Upper lobe of left lung (tissue), 6 donors: ENCODE measurements at regions not wholly inside any gene's neighbourhood (a gene's known extent, or its start where the extent isn't known, plus 50 kb on each side); places are given as distances from the start of the nearest gene placed in this dataset.

Experiments used
- ATAC-seq, 2 donors: fragments of 200-7000 bp; cut with Tn5 transposase; one replicate each; pipeline ENCODE4 v1.9.1; 2022; ENCODE audit warnings: mild to moderate bottlenecking in 2 of 2, moderate library complexity in 2 of 2; ENCODE audit not compliant: low FRiP score in 2 of 2
- DNase-seq, 2 donors: peaks; one replicate each; pipeline ENCODE4 v3.0.0-alpha.2; 2019 to 2020
- H3K27ac ChIP-seq, 4 donors: fragments of 200-600 bp; sonication (generic); one replicate each; pipeline ENCODE4 v1.5.1; 2016 to 2019
- H3K27me3 ChIP-seq, 4 donors: fragments of 200-600 bp; sonication (generic); one replicate each; pipeline ENCODE4 v1.5.1; 2017 to 2019
- H3K36me3 ChIP-seq, 4 donors: fragments of 200-600 bp; sonication (generic); one replicate each; pipeline ENCODE4 v1.5.1; 2016 to 2019
- H3K4me1 ChIP-seq, 4 donors: fragments of 200-600 bp; sonication (generic); one replicate each; pipeline ENCODE4 v1.5.1; 2018 to 2019
- H3K4me3 ChIP-seq, 4 donors: fragments of 200-600 bp; sonication (generic); one replicate each; pipeline ENCODE4 v1.5.1; 2017 to 2019; ENCODE audit warnings: mild to moderate bottlenecking in 2 of 4, moderate library complexity in 1 of 4
- H3K9me3 ChIP-seq, 4 donors: fragments of 200-600 bp; sonication (generic); one replicate each; pipeline ENCODE4 v1.5.1; 2018 to 2019
- EP300 ChIP-seq, 4 donors: sonication (generic); formaldehyde crosslinking; IDR thresholded peaks; one replicate each; pipeline ENCODE4 v1.5.1; 2017; ENCODE audit warnings: antibody characterized with exemption in 4 of 4, control low read depth in 2 of 4
- POLR2A ChIP-seq, 4 donors: fragments of 450-650 bp; IDR thresholded peaks; one replicate each; pipeline ENCODE4 v1.5.1; 2016 to 2017; ENCODE audit warnings: antibody characterized with exemption in 4 of 4, mild to moderate bottlenecking in 2 of 4
- POLR2AphosphoS5 ChIP-seq, 2 donors: sonication (generic); formaldehyde crosslinking; IDR thresholded peaks; one replicate each; pipeline ENCODE4 v1.5.1; 2017; ENCODE audit warnings: antibody characterized with exemption in 2 of 2
- WGBS, 2 donors: methylation state at CpG; one replicate each; pipeline ENCODE4 v1.1.5; 2017 to 2018; 5-methylcytosine and 5-hydroxymethylcytosine counted together
- TF ChIP-seq, protein P1 (sequence below), 6 experiments: fragments of 450-650 bp in 4 of 6; fragments of 200-600 bp in 2 of 6; sonication (generic) in 2 of 6; IDR thresholded peaks; one replicate each; pipeline ENCODE4 v1.5.1; 2016 to 2019; ENCODE audit warnings: antibody characterized with exemption in 6 of 6
- donor health status: DM: no; HTN: no; CAD: no; lungs with moderate emphysema.
- donor health status: DM: no; HTN: yes; CAD: no; lungs with severe emphysema.

DNA sequence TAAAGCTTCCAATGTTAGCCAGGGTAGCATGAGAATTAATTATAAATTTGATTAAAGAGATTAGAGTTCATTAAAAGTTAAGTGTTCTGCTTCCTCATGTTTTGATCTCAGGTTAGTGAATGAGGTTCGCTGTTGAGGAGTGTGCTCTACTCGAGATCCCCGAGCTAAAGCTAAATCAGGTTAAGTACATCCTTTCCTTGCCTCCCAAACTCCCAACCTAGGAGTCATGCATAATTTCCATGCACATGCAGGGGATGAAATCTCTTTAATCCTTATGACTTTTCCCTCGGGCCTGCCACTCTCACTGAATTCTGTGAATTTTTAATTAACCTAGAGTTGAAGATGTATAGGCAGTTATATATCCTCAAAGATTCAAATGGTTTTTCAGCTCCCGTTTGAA is 156.1 kb upstream of the NCK2 start:
- DNase-seq (no peak), ATAC-seq (no peak)
- no peak overlapping the region for H3K27ac ChIP-seq
- no peaks in the 10 kb centered on the region for H3K4me1 ChIP-seq
- WGBS, 2 donors: 89 to 90% methylated on average over 5 of the region's 5 CpGs
- peaks cover 0 to 10% (median 4%) of the 10 kb centered on the region in 4 donors for H3K9me3 ChIP-seq
- no peaks in the 10 kb centered on the region for H3K36me3 ChIP-seq
- TF ChIP-seq EP300 (IDR thresholded peaks at IDR 0.05) (no peak), POLR2AphosphoS5 (IDR thresholded peaks at IDR 0.05) (no peak), POLR2A (IDR thresholded peaks at IDR 0.05) (no peak)
- TF ChIP-seq, protein P1, sequence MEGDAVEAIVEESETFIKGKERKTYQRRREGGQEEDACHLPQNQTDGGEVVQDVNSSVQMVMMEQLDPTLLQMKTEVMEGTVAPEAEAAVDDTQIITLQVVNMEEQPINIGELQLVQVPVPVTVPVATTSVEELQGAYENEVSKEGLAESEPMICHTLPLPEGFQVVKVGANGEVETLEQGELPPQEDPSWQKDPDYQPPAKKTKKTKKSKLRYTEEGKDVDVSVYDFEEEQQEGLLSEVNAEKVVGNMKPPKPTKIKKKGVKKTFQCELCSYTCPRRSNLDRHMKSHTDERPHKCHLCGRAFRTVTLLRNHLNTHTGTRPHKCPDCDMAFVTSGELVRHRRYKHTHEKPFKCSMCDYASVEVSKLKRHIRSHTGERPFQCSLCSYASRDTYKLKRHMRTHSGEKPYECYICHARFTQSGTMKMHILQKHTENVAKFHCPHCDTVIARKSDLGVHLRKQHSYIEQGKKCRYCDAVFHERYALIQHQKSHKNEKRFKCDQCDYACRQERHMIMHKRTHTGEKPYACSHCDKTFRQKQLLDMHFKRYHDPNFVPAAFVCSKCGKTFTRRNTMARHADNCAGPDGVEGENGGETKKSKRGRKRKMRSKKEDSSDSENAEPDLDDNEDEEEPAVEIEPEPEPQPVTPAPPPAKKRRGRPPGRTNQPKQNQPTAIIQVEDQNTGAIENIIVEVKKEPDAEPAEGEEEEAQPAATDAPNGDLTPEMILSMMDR (IDR thresholded peaks at IDR 0.05): no peak
- H3K27me3 ChIP-seq: no peaks in the 10 kb centered on the region
- no peak overlapping the region for H3K4me3 ChIP-seq

DNA sequence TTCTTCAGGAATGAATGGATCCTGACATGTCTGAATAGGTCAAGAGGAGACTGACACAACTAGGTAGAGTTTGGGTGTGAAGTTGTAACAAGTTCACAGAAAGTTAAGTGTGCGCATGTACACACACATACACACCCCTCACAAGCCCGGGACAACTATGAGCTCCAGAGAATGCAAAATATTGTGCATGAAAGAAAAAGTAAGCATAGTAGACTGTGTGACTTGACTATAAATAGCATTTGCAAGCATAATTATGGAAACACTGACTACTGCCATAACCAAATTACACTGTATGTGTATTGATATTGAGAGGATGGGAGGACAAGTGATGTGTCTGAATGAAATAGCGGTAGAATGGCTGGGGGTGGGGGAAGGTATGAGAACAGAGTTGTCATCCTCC is 157.1 kb upstream of the NCK2 start:
- TF ChIP-seq EP300 (IDR thresholded peaks at IDR 0.05) (no peak), POLR2AphosphoS5 (IDR thresholded peaks at IDR 0.05) (no peak), POLR2A (IDR thresholded peaks at IDR 0.05) (no peak)
- TF ChIP-seq, protein P1 (IDR thresholded peaks at IDR 0.05): no peak
- DNase-seq (no peak), ATAC-seq (no peak)
- Histone ChIP-seq H3K4me1 (no peaks in the 10 kb centered on the region), H3K27ac (no peak overlapping the region), H3K4me3 (no peak overlapping the region), H3K27me3 (no peaks in the 10 kb centered on the region), H3K9me3 (peaks cover 0 to 10% (median 4%) of the 10 kb centered on the region in 4 donors), H3K36me3 (no peaks in the 10 kb centered on the region)
- WGBS, 2 donors: 64 to 94% methylated on average over 3 of the region's 3 CpGs

DNA sequence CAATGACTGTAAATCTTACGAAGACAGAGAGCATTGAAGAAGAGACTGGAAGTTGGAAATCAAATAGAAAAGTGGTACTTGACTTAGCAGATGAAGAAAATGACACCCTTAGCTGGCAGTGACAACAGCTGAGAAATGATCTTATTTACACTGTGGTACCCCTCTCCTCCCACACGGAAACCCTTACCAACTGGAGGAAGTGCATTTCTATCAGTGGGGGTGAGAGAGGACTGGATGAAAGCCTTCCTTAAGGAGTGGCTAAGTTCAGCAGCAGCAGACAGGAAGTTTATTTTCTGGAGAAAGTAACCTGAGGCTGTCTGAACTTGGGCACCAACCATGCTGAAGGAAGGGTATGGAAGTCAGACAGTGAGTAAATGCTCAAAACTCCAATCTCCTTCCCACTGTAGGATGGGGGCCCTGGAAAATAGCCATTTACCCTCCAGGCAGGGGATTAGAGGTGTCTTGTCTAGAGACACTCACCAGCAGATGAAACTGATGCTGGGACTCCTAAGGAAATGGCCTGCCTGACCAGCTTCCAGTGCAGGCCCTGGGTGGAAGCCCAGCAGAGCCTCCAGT is 160.2 kb upstream of the NCK2 start:
- H3K27ac ChIP-seq: no peak overlapping the region
- H3K27me3 ChIP-seq: no peaks in the 10 kb centered on the region
- peaks cover 0 to 9% (median 4%) of the 10 kb centered on the region in 4 donors for H3K9me3 ChIP-seq
- H3K4me3 ChIP-seq: no peak overlapping the region
- H3K36me3 ChIP-seq: no peaks in the 10 kb centered on the region
- no peak for TF ChIP-seq POLR2A (IDR thresholded peaks at IDR 0.05)
- no peaks in the 10 kb centered on the region for H3K4me1 ChIP-seq
- WGBS, 2 donors: 42 to 53% methylated on average over 2 of the region's 2 CpGs
- DNase-seq (no peak), ATAC-seq (peak in 1 of 2 donors; percentile 28)

DNA sequence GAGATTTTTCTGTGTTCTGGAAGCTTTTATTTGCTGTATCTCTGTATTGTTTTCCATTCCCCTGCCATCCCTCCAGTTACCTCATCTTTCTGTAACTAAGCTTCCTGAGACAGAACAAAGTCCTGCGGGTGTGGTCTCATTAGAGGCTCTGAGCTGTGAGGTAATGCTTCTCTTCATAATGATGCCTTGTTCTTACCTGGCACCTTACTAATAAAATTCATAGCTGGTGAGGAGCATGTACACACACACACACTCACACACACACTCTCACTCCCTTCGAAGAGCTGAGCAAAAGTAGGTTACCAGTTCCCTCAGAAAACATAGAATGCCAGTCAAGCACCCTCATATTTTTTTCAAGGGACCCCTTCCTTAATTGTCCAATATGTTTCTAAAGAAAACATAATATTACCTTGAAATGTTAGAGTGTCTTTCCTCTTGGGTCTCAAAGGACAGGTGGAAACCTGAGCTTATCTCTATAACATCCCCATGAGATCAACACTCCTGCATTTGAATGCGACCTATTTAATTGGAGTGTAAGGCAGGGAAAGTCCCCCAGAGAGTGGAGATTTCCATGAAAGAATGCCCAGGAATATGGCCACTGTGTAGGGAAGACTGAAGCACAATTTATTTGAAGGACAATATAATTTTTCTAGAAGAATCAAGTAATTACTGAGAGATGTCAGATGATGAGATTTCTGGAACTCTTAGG is 161.6 kb upstream of the NCK2 start:
- Histone ChIP-seq H3K4me3 (no peak overlapping the region), H3K27ac (no peak overlapping the region), H3K36me3 (no peaks in the 10 kb centered on the region), H3K9me3 (no peaks in the 10 kb centered on the region), H3K4me1 (no peaks in the 10 kb centered on the region), H3K27me3 (no peaks in the 10 kb centered on the region)
- ATAC-seq (no peak), DNase-seq (no peak)
- no peak for TF ChIP-seq EP300 (IDR thresholded peaks at IDR 0.05)
- TF ChIP-seq POLR2A (IDR thresholded peaks at IDR 0.05): no peak
- no peak for TF ChIP-seq POLR2AphosphoS5 (IDR thresholded peaks at IDR 0.05)
- TF ChIP-seq, protein P1 (IDR thresholded peaks at IDR 0.05): no peak
- WGBS, 2 donors: 69 to 74% methylated on average over 3 of the region's 3 CpGs

DNA sequence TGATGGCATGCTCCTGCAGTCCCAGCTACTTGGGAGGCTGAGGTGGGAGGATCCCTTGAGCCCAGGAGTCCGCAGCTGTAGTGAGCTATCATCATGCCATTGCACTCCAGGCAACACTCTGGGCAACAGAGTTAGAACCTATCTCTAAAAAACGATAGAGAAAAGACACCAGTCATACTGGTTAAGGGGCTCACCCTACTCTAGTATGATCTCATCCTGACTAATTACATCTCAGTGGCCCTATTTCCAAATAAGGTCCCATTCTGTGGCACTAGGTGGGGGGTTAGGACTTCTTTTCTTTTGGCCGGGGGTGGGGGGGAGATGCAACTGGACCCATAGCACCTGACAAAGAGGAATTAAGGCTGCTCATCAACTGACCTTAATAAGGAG is 163.2 kb upstream of the NCK2 start:
- DNase-seq (no peak), ATAC-seq (no peak)
- no peaks in the 10 kb centered on the region for H3K9me3 ChIP-seq
- no peaks in the 10 kb centered on the region for H3K4me1 ChIP-seq
- H3K27ac ChIP-seq: no peak overlapping the region
- no peak for TF ChIP-seq EP300 (IDR thresholded peaks at IDR 0.05)
- no peak for TF ChIP-seq POLR2A (IDR thresholded peaks at IDR 0.05)
- TF ChIP-seq, protein P1 (IDR thresholded peaks at IDR 0.05): no peak
- TF ChIP-seq POLR2AphosphoS5 (IDR thresholded peaks at IDR 0.05): no peak
- no peak overlapping the region for H3K4me3 ChIP-seq
- no peaks in the 10 kb centered on the region for H3K36me3 ChIP-seq
- no peaks in the 10 kb centered on the region for H3K27me3 ChIP-seq
- 83 to 88% methylated on average over 3 of the region's 3 CpGs for WGBS, 2 donors
